Epithelial cell of esophagus (primary cell): ENCODE measurements at regions not wholly inside any gene's neighbourhood (a gene's known extent, or its start where the extent isn't known, plus 50 kb on each side); places are given as distances from the start of the nearest gene placed in this dataset.

ENCODE experiments used
- DNase-seq: peaks from one replicate; pipeline ENCODE4 v3.0.0; 2010; ENCODE audit warnings: low read depth
- H3K4me3 ChIP-seq: 2 replicates; pipeline ENCODE4 v1.5.1; 2011; ENCODE audit warnings: mild to moderate bottlenecking, low read length, control low read depth
- TF ChIP-seq, protein P1 (sequence below): IDR thresholded peaks from 2 replicates; pipeline ENCODE4 v1.5.1; 2011; ENCODE audit warnings: low read depth, mild to moderate bottlenecking, low read length, control low read depth, inconsistent platforms; ENCODE audit not compliant: insufficient read depth; ENCODE audit errors: missing control alignments

DNA sequence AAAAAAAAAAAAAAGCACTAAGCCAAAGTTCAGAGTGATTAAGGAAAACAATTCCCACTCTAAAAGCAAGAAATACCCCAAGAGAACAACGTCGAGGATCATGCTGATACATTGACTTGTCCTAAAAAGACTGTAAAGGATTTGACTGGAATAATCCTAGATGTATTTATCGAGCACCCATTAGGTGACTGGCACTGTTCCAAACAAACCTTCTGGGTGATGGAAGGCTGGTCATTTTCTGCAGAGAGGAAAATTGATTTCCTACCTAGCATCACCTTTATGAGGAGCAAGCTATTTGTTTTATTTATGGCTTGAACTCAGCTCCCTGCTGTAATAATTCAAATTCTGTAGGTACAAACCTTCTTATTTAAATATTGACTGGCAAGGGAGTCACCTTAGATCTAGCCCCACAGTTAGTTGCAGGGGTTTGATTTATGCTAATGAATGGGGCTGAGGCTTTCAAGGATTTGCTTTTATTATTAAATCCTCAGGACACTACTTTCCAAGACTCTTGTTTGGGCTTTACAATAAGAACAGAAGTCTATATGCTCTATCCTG, 471.0 kb downstream of the OLFM4 start:
- no peak overlapping the region for H3K4me3 ChIP-seq
- TF ChIP-seq, protein P1, sequence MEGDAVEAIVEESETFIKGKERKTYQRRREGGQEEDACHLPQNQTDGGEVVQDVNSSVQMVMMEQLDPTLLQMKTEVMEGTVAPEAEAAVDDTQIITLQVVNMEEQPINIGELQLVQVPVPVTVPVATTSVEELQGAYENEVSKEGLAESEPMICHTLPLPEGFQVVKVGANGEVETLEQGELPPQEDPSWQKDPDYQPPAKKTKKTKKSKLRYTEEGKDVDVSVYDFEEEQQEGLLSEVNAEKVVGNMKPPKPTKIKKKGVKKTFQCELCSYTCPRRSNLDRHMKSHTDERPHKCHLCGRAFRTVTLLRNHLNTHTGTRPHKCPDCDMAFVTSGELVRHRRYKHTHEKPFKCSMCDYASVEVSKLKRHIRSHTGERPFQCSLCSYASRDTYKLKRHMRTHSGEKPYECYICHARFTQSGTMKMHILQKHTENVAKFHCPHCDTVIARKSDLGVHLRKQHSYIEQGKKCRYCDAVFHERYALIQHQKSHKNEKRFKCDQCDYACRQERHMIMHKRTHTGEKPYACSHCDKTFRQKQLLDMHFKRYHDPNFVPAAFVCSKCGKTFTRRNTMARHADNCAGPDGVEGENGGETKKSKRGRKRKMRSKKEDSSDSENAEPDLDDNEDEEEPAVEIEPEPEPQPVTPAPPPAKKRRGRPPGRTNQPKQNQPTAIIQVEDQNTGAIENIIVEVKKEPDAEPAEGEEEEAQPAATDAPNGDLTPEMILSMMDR, result no peak
- DNase-seq, result no peak

DNA sequence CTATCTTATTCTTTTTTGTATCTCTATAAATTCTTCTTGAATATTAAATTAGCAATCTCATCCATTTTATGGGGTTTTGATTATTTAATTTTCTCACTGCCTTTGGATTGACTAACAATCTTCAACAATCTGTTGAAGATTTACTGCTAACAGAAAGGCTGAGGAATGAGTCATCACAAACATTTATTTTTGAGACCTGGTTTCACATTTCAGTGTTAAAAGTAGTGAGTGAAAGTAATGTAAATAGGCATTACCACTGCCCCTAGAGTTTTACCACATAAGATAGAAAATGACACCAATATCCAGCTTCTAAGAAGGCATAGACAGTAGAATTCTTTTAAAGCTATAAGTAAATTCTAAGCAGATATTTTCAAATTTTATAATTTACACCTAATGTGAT, 472.8 kb downstream of the OLFM4 start:
- H3K4me3 ChIP-seq, result no peak overlapping the region
- TF ChIP-seq, protein P1, result no peak

DNA sequence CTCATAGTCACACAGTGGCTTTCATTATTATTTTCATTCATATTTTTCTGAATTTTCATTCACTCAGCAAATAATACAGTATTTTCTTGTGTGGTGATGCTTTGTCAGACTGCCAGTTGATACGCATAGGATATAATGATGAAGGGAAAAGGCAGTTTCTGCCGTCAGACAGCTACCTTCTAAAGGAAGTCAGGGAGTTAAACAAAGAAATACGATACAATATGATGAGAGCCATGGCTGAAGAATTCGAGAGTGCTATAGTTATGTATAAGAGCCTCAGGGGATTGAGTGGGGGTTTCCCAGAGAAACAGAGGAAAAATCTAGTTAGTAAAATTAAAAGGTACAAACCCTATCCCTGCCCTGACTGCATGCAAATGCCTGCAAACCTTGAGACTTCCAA, 479.1 kb downstream of the OLFM4 start:
- TF ChIP-seq, protein P1, result no peak
- no peak overlapping the region for H3K4me3 ChIP-seq
- no peak for DNase-seq

More for the DNA sequence above, 472.8 kb downstream of the OLFM4 start:
- DNase-seq, result no peak

DNA sequence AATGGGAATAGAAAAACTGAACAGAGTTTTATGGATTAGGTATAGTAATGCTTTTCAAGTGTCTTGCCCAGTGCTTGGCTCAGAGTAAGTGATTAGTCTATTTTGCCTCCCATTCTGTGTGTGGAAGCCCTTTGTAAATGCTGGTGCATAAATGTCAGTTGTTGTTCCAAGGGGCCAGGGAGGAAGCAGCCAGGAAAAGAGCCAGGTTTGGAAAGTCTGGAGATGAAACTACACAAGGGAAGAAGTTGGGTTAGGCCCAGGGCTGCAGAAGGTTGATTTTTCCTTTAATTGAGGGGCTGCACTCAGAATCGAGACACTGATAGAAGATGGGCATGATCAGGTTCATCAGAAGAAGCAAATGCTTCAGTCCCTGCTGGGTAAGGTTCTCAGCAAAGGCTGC, 484.0 kb downstream of the OLFM4 start:
- no peak overlapping the region for H3K4me3 ChIP-seq
- DNase-seq, result no peak
- TF ChIP-seq, protein P1, result no peak

DNA sequence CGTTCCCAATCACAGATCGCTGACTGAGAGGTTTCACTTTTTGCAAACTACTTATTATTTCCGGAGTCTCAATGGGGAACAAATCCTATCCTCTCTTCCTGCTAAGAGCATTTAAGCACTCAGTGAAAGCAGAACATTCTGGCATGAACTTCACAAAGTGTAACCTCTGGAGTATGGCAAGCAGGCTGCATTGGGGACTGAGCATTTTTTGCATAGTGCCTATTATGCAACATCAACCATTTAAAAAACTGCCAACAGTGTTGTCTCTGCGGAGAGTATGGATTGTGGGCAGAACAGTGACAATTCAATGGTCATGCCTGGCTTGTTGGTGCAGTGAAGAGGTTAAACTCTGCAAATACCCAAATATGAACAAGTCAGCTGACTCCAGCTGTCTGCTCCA, 484.6 kb downstream of the OLFM4 start:
- TF ChIP-seq, protein P1, result no peak
- H3K4me3 ChIP-seq, result no peak overlapping the region
- DNase-seq, result no peak

DNA sequence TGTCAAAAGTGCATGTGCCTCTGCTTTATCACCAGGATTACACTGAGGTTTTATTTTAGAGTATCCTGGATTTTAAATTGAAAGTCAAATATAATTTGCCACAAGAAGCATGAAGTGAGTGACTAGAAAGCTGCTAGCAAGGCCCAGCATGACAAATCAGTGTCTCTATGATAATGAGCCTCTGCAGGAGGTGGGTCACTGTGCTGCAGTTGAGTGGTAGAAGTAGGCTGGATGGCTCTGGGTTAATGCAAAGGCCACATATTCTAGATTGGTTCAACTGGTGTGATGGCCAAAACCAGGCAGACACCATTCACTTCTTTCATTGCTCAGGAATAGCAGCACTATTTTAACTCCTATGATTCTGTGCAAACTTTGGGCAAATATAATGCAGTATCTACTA, 491.5 kb downstream of the OLFM4 start:
- H3K4me3 ChIP-seq, result no peak overlapping the region
- no peak for DNase-seq
- TF ChIP-seq, protein P1, result no peak

DNA sequence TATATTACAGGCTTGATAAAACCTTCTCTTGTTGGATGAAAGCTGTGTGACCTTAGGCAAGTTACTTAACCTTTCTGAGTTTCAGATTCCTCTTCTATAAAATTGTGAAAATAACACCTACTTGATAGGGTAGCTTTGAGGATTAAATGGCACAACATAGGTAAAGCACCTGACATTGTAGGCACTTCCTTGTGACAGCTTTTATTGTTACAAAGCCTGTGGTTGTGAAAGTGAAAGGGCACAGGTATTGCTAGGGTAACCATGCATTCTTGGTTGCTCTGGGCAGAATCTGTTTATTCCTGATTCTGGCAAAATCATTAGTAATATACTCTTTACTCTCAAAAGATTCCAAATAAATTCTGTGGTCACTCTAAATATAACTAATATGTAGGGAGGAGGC, 493.4 kb downstream of the OLFM4 start:
- TF ChIP-seq, protein P1, result no peak
- H3K4me3 ChIP-seq, result no peak overlapping the region
- no peak for DNase-seq
